ENCODE measurements at regions not wholly inside any gene's neighbourhood (a gene's known extent, or its start where the extent isn't known, plus 50 kb on each side); places are given as distances from the start of the nearest gene placed in this dataset.

DNA sequence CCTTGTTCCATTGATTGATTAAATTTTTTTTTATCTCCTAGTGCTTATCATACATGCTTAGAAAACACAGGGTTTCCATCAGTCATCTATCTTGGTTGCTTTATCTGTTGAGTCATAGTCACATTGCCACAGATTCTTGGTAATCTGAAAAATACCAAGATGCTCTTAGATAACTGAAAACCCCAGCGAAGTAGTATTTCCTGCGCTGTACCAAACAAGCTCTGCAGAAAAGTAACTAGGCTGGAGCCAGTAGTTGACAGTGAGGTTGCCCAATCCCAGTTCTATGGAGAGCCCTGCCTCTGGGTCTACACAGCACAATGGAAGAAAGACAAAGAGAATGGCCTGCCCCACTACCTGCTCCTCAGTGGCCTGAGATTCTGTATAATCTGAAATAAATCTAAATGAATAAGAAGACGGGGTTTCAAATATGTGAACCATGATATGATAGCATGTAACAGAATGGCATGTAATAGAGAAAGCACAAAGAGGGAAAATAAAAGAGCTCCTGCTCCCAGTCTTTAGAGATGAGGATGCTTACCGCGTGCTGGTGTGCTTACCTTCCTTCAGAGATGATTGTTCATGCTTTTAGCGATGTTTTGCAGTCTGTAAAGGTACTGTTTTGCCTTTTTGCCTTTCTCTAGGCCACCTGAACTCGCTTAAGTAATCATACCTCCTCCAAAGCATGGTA lies 55.3 kb upstream of the RAPGEF2 start:
- H3K9me3 ChIP-seq, result no peaks in the 10 kb centered on the region
- H3K4me3 ChIP-seq, result no peak overlapping the region
- DNase-seq (no peak), ATAC-seq (peak; percentile 38)
- TF ChIP-seq CTCF (IDR thresholded peaks at IDR 0.05), result no peak
- no peak overlapping the region for H3K27ac ChIP-seq
- peaks cover 3 to 7% of the 10 kb centered on the region in 2 donors for H3K4me1 ChIP-seq
- no peaks in the 10 kb centered on the region for H3K36me3 ChIP-seq
- intact Hi-C loops (cut with DNase I), result no loop called here
- H3K27me3 ChIP-seq, result no peaks in the 10 kb centered on the region

DNA sequence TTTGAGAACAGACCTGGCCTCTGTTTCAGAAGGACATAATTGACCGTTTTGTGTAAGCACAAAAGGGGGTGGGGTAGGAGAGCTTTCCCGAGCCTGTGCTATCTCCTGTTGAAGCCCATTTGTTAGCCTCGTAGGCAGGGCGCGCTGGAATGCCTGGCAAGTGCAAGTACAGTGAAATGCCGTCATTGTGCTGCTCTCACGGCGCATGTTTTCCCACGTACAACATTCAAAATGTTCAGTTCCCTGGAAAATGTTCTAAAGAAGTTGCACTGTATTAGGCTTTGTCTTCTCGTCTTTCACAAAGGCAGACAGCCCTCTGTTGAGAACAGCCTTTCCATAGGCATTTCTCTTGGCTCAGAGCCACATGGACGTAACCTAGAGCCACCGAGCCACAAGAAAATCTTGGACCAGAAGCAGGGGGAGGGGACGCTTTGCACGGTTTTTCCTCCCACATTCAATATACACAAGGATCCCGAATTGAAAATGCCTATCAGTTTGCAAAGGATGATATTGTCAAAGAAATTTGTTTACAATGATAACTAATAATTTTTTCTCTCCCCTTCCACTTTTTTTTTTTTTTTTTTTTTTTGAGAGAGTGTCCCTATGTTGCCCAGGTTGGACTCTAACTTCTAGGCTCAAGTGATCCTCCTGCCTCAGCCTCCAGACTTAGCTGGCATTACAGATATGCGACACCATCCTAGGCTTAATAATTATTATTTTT lies 54.6 kb upstream of the RAPGEF2 start:
- DNase-seq (peak; percentile 51 to 78 (median 76)), ATAC-seq (peak; percentile 99)
- intact Hi-C loops (cut with DNase I), result no loop called here

GRCh38 chr4:159049780-159050375 lies 53.0 kb upstream of the RAPGEF2 start:
- Histone ChIP-seq H3K36me3 (no peaks in the 10 kb centered on the region), H3K27ac (no peak overlapping the region), H3K27me3 (no peaks in the 10 kb centered on the region), H3K9me3 (no peaks in the 10 kb centered on the region), H3K4me1 (peaks cover 3 to 7% of the 10 kb centered on the region in 2 donors), H3K4me3 (no peak overlapping the region)
- DNase-seq (no peak), ATAC-seq (no peak)
- intact Hi-C loops (cut with DNase I), result no loop called here
- TF ChIP-seq CTCF (IDR thresholded peaks at IDR 0.05), result no peak

More for the DNA sequence above, 54.6 kb upstream of the RAPGEF2 start:
- Histone ChIP-seq H3K4me1 (peaks cover 3 to 7% of the 10 kb centered on the region in 2 donors), H3K27ac (no peak overlapping the region), H3K27me3 (no peaks in the 10 kb centered on the region), H3K9me3 (no peaks in the 10 kb centered on the region), H3K36me3 (no peaks in the 10 kb centered on the region), H3K4me3 (peak overlapping the region in 1 of 2 donors; percentile 10)
- TF ChIP-seq CTCF (IDR thresholded peaks at IDR 0.05), result no peak

- no peaks in the 10 kb centered on the region for H3K9me3 ChIP-seq
- intact Hi-C loops (cut with DNase I), result no loop called here
- DNase-seq, result no peak
- ATAC-seq, result no peak
- no peak overlapping the region for H3K4me3 ChIP-seq
- no peak for TF ChIP-seq CTCF (IDR thresholded peaks at IDR 0.05)
- H3K4me1 ChIP-seq, result peaks cover 3 to 7% of the 10 kb centered on the region in 2 donors
- H3K36me3 ChIP-seq, result no peaks in the 10 kb centered on the region
- H3K27me3 ChIP-seq, result no peaks in the 10 kb centered on the region
- no peak overlapping the region for H3K27ac ChIP-seq
Observed at GRCh38 chr4:159051245-159052071, 51.4 kb upstream of the RAPGEF2 start.
